NCI-H1048 (cell line): ENCODE measurements at regions not wholly inside any gene's neighbourhood (a gene's known extent, or its start where the extent isn't known, plus 50 kb on each side); places are given as distances from the start of the nearest gene placed in this dataset.
"Not testable (repeated sequence)": the region's sequence is repeated elsewhere in the genome, so short reads cannot be mapped to it uniquely, and the experiment has no call there.

ENCODE experiments used
- DNase-seq: peaks from one replicate; lab custom pipeline; 2025; lab: John Stamatoyannopoulos, UW

- no peak for DNase-seq
Observed at GRCh38 chr4:146073517-146073916, 102.0 kb upstream of the LSM6 start.

GRCh38 chr4:146072376-146072775, 103.1 kb upstream of the LSM6 start:
- DNase-seq, result no peak

GRCh38 chr4:146071390-146071789, 104.1 kb upstream of the LSM6 start:
- DNase-seq, result no peak

GRCh38 chr4:146063143-146063542, 112.4 kb upstream of the LSM6 start:
- no peak for DNase-seq

GRCh38 chr4:146062340-146062739, 113.2 kb upstream of the LSM6 start:
- no peak for DNase-seq

GRCh38 chr4:146061610-146062334, 113.7 kb upstream of the LSM6 start:
- no peak for DNase-seq

DNA sequence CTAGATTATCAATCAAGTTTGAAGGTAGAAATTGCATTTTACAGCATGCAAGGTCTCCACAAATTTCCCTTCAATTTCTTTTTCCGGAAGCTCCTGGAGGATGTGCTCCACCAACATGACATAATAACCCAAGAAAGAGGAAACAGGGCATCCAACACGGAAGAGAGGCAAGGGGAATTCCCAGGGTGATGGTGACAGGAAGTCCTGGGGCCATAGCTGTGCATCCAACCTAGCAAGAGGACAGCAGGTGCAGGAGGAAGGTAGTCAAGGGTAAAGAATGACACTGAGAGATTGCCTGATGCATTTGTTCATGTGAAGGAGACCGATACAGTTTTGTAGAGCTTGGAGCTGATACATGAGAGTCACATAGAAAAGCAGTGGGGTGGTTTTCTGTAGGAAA, 115.7 kb upstream of the LSM6 start:
- no peak for DNase-seq

GRCh38 chr4:146059151-146059550, 116.4 kb upstream of the LSM6 start:
- no peak for DNase-seq

DNA sequence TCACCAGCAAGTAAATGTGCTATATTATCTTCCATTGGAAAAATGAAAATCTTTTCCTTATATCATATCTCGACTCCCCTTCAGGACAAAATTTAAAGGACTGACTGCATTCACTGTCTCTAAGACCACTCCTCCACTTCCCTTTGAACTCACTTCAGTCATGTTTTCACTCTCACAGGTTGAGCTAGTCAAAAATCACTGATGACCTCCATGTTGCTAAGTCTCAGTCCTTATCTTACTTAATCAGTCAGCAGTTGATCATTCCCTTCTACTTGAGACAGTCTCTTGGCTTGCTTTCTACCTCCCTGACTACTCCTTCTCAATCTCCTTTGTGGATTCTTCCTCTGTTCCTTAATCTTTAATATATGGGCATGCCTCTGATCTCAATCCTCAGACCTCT, 117.0 kb upstream of the LSM6 start:
- DNase-seq, result no peak

DNA sequence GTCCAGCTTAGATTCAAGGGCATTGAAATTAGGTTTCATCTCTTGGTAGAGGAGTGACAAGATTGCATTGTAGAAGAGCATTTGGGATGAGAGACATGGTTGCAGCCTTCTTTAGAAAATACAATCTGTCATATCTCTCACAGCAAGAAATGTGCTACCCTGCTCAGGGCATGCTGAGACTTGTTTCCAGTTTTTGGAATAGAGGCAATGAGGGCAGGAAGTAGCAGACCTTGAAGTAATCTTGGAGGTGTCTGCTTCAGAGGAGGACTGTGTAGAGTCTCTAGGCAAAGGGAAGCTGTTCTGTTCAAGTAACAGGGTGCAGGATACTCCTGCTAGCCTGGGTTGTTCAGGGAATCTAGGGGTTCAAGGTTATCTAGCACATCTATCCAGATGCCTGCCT, 116.1 kb upstream of the ZNF827 start:
- DNase-seq, result no peak

DNA sequence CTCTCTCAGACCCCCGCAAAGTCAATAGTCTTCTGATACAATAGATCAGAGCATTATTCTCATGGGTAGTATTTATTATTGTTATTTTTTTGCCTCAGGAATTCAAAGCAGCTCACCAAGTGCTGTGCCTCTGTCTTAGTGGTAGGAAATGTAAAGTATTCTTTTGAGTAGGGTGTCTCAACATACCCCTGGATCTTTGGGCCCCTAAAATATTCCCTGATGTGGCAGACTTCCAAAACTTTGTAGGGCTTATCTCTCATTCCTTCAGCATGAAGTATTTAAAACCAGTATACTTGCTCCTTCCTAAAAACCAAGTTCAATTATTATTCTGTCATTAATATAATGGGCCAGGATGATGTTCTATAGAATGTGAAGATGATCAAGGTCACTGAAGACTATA, 115.3 kb upstream of the ZNF827 start:
- no peak for DNase-seq

- no peak for DNase-seq
Observed at GRCh38 chr4:146051728-146052391, 113.2 kb upstream of the ZNF827 start.

DNA sequence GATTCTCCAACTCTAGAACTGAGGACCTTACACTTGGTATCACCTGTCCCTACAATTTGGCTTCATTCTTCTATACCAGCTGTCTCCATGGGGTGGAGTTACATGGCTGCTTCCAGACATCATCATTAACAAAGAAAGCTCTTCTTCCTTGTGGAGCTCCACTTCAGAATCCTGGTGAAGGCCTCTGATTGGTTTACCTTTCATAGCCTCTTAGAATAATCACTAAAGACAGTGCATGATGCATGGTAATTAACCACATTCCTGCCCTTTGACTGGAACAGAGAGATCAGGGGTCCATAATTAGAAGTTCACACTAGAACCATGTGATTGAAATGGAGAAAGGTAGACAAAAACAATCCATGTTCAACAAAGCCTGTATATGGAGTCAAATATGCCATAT, 112.6 kb upstream of the ZNF827 start:
- no peak for DNase-seq

GRCh38 chr4:146049802-146050201, 111.2 kb upstream of the ZNF827 start:
- no peak for DNase-seq

- DNase-seq, result not testable (repeated sequence)
Observed at GRCh38 chr4:146047768-146048167, 109.1 kb upstream of the ZNF827 start.

GRCh38 chr4:146041139-146042004, 102.7 kb upstream of the ZNF827 start:
- no peak for DNase-seq

DNA sequence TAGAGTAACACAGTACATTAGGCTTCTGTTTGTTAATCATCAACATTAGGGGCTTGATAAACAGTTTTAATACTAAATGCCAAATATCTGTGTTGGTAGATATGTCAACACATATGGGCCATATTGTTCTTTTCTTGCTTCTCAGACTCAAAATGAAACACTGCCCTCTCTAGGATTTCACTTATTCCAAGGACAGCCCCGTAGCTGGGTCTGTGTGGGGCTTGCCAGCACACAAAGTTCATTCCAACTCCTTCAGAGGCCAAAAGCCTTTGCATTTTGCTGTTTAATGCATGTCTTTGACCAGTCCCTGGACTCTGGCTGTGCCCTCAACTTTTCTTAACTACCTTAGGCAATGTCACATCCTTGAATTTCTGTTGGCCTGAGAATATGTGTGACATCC, 102.0 kb upstream of the ZNF827 start:
- no peak for DNase-seq

DNA sequence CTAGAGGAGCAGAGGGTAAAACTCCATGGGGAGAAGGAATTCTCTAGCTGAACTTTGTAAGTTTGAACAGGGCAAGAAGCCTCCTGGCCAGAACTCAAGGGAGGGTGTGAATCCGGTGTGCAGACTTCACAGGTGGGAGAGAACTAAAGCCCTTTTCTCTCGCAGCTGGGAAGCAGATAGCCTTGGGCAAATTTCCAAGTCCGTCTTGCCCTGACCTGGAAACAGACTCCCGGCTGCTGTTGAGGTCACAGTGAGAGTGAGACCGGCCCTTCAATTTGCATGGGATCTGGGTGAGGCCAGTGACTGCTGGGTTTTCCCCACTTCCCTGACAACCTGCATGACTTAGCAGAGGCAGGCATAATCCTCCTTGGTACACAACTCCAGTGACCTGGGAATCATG, 94.5 kb upstream of the ZNF827 start:
- DNase-seq, result no peak

- no peak for DNase-seq
Observed at GRCh38 chr4:146032234-146032860, 93.7 kb upstream of the ZNF827 start.

- DNase-seq, result no peak
Observed at GRCh38 chr4:146029939-146030710, 91.5 kb upstream of the ZNF827 start.

- no peak for DNase-seq
Observed at GRCh38 chr4:146029147-146029546, 90.5 kb upstream of the ZNF827 start.

DNA sequence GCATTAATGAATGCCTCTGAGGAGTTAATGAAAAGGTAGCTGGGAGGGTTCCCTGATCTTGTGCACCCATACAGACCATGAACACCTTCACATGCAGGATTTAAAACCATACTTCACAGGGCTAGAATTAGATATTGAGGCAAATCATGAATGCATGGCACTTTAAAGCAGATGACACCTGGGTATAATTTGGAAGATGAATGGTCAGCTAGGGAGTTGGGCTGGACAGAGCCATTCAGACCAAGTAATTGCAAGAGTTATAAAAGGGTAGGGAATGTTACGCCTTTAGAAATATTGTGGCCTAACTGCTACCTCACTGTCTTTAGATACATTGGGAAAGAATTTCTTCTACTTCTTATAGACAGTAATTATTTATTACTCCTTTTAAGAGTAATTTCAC, 89.1 kb upstream of the ZNF827 start:
- DNase-seq, result no peak
